ENCODE measurements at regions not wholly inside any gene's neighbourhood (a gene's known extent, or its start where the extent isn't known, plus 50 kb on each side); places are given as distances from the start of the nearest gene placed in this dataset.
"Not testable (repeated sequence)": the region's sequence is repeated elsewhere in the genome, so short reads cannot be mapped to it uniquely, and the experiment has no call there.

GRCh38 chr4:23947826-23948225 lies 58.0 kb upstream of the PPARGC1A start:
- no peak for ATAC-seq
- ChIA-PET POLR2A (no interaction called here), CTCF (no interaction called here)

GRCh38 chr4:23946299-23946698 lies 56.5 kb upstream of the PPARGC1A start:
- Histone ChIP-seq H3K4me1 (no peaks in the 10 kb centered on the region), H3K4me2 (no peak overlapping the region), H3K4me3 (no peak overlapping the region), H3K9me3 (no peaks in the 10 kb centered on the region), H3K27ac (no peak overlapping the region)
- WGBS (ENCODE audit: missing lambda C conversion rate): 63% methylated on average over 6 of the region's 6 CpGs
- POLR2A ChIA-PET: no interaction called here
- ATAC-seq (no peak), DNase-seq (ENCODE audit: low read depth in 1 of 2, low spot score in 1 of 2) (no peak), FAIRE-seq (no peak)
- CTCF ChIA-PET: interaction anchor here (0.7 kb wide), 1 partner anchor 138 kb away, joined by 3 read pairs; no protein-coding TSS in a partner anchor
- TF ChIP-seq KDM5A (IDR thresholded peaks at IDR 0.05): no peak

More at GRCh38 chr4:23947826-23948225, 58.0 kb upstream of the PPARGC1A start:
- Histone ChIP-seq H3K4me1 (no peaks in the 10 kb centered on the region), H3K9me3 (no peaks in the 10 kb centered on the region), H3K4me2 (no peak overlapping the region), H3K4me3 (no peak overlapping the region), H3K27ac (no peak overlapping the region)
- TF ChIP-seq KDM5A (IDR thresholded peaks at IDR 0.05) (no peak), ZFP36 (IDR thresholded peaks at IDR 0.05; ENCODE audit: borderline replicate concordance, partially characterized antibody) (no peak), RARB (CRISPR knock-in tag; IDR thresholded peaks at IDR 0.05) (no peak), REST (IDR thresholded peaks at IDR 0.05) (no peak), CBX8 (IDR thresholded peaks at IDR 0.05) (no peak)
- FAIRE-seq: no peak
- no peak for DNase-seq (ENCODE audit: low read depth in 1 of 2, low spot score in 1 of 2)
- WGBS (ENCODE audit: missing lambda C conversion rate): 18% methylated on average over 4 of the region's 4 CpGs

GRCh38 chr4:23945451-23946017 lies 55.7 kb upstream of the PPARGC1A start:
- no peak overlapping the region for H3K4me2 ChIP-seq
- 29% methylated on average over 6 of the region's 6 CpGs for WGBS (ENCODE audit: missing lambda C conversion rate)
- TF ChIP-seq EP300 (IDR thresholded peaks at IDR 0.05) (no peak), CHD2 (IDR thresholded peaks at IDR 0.05; ENCODE audit: low read length, partially characterized antibody) (no peak), HEYL (CRISPR knock-in tag; IDR thresholded peaks at IDR 0.05) (no peak), RAD21 (conservative IDR thresholded peaks at IDR 0.05 in 1 of 2, IDR thresholded peaks at IDR 0.05 in 1 of 2) (no peak)
- FAIRE-seq (no peak), DNase-seq (ENCODE audit: low read depth in 1 of 2, low spot score in 1 of 2) (no peak), ATAC-seq (no peak)
- ChIA-PET CTCF (no interaction called here), POLR2A (no interaction called here)
- no peak overlapping the region for H3K27ac ChIP-seq
- H3K4me3 ChIP-seq: no peak overlapping the region
- H3K4me1 ChIP-seq: no peaks in the 10 kb centered on the region
- H3K9me3 ChIP-seq: no peaks in the 10 kb centered on the region

DNA sequence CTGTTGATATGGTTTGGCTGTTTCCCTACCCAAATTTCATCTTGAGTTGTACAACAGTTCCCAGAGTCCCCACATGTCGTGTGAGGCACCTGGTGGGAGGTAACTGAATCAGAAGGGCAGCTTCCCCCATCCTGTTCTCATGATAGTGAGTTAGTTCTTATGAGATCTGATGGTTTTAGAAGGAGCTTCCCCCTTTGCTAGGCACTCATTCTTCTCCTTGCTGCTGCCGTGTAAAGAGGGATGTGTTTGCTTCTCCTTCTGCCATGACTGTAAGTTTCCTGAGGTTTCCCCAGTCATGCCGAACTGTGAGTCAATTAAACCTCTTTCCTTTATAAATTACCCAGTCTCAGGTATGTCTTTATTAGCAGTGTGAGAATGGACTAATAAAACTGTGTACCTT lies 54.7 kb upstream of the PPARGC1A start:
- WGBS (ENCODE audit: missing lambda C conversion rate): 6% methylated on average over 3 of the region's 3 CpGs
- FAIRE-seq; H3K9me3 ChIP-seq; H3K4me2 ChIP-seq; H3K27ac ChIP-seq; H3K4me1 ChIP-seq; CTCF ChIA-PET; DNase-seq (ENCODE audit: low read depth in 1 of 2, low spot score in 1 of 2); H3K4me3 ChIP-seq; POLR2A ChIA-PET; ATAC-seq: not testable (repeated sequence)

DNA sequence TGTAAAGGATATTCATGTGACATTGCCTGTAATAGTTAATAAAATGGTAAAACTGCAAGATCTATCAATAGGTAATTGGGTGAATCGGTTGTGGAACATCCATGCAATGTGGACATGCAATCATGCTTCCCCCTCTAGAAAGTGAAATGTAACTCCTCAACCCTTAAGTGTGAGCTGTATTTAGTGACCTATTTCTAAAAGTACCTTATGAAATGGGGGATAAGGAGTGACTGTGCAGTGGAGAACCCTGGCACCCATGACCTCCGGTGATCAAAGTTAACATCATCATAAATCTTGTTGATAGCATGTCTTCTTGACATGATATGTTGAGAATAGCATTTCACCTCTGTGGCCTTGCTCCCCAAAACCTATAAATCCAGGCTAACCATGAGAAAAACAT lies 53.6 kb upstream of the PPARGC1A start:
- Histone ChIP-seq H3K4me2 (no peak overlapping the region), H3K4me1 (no peaks in the 10 kb centered on the region), H3K27ac (no peak overlapping the region), H3K9me3 (no peaks in the 10 kb centered on the region), H3K4me3 (no peak overlapping the region)
- ChIA-PET CTCF (no interaction called here), POLR2A (no interaction called here)
- WGBS (ENCODE audit: missing lambda C conversion rate): 46% methylated on average over 2 of the region's 2 CpGs
- FAIRE-seq (no peak), DNase-seq (ENCODE audit: low read depth in 1 of 2, low spot score in 1 of 2) (no peak), ATAC-seq (no peak)
- no peak for TF ChIP-seq KDM1A (IDR thresholded peaks at IDR 0.05; ENCODE audit: low read depth)
- no peak for TF ChIP-seq CBX8 (IDR thresholded peaks at IDR 0.05)
- no peak for TF ChIP-seq SREBF2 (IDR thresholded peaks at IDR 0.05)
- TF ChIP-seq NR3C1 (IDR thresholded peaks at IDR 0.05): no peak
- TF ChIP-seq EHF (CRISPR knock-in tag; IDR thresholded peaks at IDR 0.05): no peak
- TF ChIP-seq MAFK (IDR thresholded peaks at IDR 0.05; ENCODE audit: partially characterized antibody): no peak
- TF ChIP-seq, protein P1, sequence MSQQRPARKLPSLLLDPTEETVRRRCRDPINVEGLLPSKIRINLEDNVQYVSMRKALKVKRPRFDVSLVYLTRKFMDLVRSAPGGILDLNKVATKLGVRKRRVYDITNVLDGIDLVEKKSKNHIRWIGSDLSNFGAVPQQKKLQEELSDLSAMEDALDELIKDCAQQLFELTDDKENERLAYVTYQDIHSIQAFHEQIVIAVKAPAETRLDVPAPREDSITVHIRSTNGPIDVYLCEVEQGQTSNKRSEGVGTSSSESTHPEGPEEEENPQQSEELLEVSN (IDR thresholded peaks at IDR 0.05; ENCODE audit: borderline replicate concordance, low read depth): no peak
- no peak for TF ChIP-seq ZSCAN20 (CRISPR knock-in tag; IDR thresholded peaks at IDR 0.05)
- no peak for TF ChIP-seq JUNB (IDR thresholded peaks at IDR 0.05)
- no peak for TF ChIP-seq FOXS1 (CRISPR knock-in tag; IDR thresholded peaks at IDR 0.05)
- TF ChIP-seq FOSL2 (IDR thresholded peaks at IDR 0.05): no peak
- TF ChIP-seq FOSL2 (CRISPR knock-in tag; IDR thresholded peaks at IDR 0.05): no peak
- TF ChIP-seq HEYL (CRISPR knock-in tag; IDR thresholded peaks at IDR 0.05): no peak
- no peak for TF ChIP-seq ZNF302 (CRISPR knock-in tag; IDR thresholded peaks at IDR 0.05)

All from A549 (cell line).